Left lobe of liver (tissue), 2 donors: ENCODE measurements at regions not wholly inside any gene's neighbourhood (a gene's known extent, or its start where the extent isn't known, plus 50 kb on each side); places are given as distances from the start of the nearest gene placed in this dataset.
A peak's percentile ranks its signal among the peaks of the same experiment; 100 is the strongest.

ENCODE experiments used
- ATAC-seq: fragments of 200-7000 bp; cut with Tn5 transposase; one replicate; pipeline ENCODE4 v1.9.1; 2020; ENCODE audit warnings: mild to moderate bottlenecking, moderate library complexity
- DNase-seq: peaks from one replicate; pipeline ENCODE4 v3.0.0-alpha.2; 2020; ENCODE audit warnings: low spot score
- donor health status: DM: no; HTN: no; CAD: no; lungs with moderate emphysema.
- donor health status: DM: no; HTN: yes; CAD: no.

DNA sequence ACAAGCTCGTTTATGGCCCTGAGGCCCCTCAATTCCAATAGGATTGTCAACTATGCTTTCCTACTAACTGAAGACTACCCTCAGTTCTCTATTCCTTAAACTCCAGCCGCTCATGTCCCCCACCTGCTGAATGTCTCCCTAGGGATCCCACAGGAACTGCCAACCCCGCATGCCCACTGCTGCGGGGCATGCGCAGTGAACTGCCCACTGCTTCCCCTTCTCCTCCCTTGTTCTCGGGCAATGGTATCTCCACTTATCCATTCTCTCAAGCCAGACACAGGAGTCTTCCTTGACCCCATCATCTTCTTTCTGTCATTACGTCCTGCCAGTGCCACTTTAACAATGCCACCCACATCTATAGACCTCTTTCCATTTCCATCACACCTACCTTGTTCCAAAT is 90.0 kb downstream of the FGF18 start:
- ATAC-seq (no peak), DNase-seq (no peak)

DNA sequence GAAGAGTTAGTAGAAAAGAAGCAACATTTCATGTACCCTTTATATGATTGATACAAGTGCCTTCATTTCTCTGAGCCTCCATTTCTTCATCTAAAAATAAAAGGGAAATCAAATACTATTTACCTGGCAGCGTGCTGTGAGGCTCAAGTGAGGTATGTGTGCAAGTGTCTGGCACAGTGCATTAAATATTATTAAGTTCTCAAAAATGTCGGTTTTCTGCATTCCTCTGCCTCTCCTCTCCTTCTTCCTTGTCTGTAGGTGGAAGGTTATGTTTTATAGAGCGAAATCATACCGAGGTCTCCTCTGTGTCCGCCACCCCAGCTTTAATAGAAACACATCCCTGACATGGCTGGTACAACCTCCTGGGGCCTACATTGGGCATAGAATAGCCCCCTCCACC is 93.0 kb downstream of the FGF18 start:
- ATAC-seq (no peak), DNase-seq (no peak)

DNA sequence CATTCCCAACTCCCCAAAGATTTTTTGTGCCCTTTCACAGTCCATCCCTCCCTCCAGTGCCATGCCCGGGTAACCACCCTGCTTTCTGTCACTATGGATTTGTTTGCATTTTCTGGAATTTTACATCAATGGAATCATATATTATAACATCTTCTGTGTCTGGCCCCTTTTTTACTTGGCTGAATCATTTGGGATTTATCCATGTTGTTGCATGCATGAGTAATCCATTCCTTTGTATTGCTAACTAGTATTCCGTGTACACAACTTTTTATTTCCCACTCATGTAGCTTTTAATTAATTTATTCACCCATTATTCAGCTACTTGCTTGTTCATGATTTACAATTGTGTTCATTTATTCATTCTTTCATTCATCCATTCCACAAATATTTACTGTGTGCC is 94.1 kb downstream of the FGF18 start:
- no peak for ATAC-seq
- DNase-seq, result no peak

DNA sequence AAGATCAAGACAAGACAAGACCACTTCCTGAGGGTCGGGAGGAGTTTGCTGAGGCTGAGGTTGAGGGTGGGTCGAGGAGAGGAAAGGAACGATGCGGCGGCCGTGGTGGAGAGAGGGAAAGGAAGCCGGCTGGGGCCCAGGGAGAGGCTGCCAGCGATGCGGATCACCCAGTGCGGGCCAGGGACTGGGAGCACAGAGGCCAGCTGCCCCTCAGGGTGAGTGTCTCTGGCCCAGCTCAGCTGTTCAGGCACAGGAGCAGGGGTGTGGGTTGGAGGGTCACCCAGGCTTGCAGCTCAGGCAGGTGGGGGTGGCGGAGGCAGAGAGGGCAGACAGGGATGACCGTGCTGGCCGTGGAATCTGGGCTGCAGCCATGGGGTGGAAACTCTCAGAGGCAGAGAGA is 99.5 kb downstream of the FGF18 start:
- no peak for DNase-seq
- ATAC-seq, result no peak

DNA sequence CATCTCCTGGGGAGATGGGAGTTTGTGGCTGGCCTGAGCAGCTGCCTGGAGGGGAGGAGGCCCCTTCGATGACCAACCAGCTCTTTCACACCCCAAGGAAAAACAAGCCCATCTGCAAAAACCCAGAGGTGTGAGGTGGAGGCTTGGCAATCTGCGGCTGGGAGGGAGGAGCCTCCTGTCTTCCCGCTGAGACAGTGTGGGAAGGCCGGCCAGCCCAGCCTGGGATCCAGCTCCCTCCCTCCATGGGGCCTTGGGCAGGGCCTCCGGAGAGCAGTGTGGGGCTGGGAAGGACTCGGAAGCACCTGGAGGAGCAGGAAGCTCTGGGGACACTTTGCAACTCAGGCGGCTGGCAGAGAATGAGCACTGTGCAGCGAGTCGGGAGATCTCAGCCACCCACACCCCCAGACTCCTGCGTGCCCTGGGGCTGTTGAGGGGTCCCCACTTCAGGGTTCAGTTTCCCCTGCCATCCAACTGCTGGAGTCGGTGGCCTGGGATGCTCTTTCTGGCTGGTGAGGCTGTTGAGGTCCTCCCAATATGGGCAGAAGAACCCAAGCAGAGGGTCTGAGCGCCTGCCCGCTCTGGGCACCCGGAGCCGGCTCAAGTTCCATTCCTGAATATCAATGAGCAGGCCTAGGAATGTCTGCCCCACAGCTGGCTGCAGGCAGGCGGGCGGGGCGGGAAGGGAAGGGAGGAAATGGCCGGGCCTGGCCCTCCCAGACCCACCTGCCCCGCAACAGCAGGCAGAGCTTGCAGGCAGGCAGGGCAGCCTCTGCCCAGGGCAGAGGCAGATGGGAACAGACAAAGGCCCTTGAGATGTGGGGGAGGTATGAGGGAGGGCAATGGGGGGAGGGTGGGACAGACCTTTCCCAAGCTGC is 101.1 kb downstream of the FGF18 start:
- DNase-seq (no peak), ATAC-seq (no peak)

DNA sequence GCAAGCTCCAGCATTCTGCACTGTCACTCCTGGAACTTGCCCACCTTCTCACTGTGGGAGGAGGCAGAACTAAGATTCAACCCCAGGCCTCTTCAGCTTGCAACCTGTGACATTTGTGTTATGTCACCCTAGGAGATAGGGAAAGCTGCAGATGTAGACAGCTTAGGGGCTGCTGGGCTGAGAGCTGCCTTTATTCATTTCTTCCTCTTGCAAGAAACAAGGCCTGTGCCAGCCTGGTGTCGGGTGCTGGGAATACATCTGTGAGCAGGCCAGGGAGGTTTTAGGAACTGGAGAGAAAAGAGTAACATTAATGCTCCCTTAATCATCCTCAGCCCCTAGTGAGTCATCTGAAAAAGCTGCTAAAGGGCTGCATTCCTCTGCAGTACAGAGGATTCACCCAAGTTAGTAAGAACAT is 101.8 kb downstream of the FGF18 start:
- ATAC-seq (no peak), DNase-seq (no peak)

DNA sequence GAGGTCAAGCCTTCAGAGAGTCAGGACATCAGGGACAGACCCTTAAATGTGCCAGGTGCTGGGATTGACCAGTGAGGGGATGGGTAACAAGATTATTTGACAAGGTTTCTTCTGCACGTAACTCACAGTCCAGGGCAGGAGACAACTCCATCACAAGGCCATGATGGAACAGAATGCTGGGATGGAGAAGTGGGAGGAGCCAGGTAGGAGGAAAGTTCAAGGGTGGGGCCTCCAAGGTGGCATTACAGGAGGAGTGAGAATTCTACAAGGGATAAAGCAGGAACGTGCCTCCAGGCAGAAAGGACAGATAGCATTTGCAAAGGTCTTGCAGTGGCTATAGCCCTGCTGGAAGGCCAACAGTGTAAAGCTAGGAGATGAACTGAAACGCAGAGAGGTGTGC is 102.2 kb downstream of the FGF18 start:
- ATAC-seq (no peak), DNase-seq (no peak)

DNA sequence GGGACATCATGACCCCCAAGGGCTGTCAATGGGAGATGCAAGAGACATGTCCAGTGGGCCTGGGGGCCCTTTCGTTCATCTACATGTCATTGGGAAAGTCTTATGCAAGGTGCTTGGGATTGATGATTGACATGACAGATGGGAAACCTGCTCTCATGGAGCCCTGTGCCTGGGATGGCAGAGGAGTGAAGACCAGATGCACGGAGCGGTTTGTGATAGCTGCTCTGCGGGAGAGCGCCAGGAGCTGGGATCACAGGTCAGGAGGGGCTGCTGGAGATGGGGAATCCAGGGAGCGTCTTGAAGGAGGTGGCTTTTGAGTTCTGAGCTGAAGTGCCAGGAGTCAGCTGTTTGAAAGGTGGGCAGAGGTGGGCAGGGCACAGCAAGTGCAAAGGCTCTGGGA is 104.3 kb downstream of the FGF18 start:
- ATAC-seq (no peak), DNase-seq (no peak)

DNA sequence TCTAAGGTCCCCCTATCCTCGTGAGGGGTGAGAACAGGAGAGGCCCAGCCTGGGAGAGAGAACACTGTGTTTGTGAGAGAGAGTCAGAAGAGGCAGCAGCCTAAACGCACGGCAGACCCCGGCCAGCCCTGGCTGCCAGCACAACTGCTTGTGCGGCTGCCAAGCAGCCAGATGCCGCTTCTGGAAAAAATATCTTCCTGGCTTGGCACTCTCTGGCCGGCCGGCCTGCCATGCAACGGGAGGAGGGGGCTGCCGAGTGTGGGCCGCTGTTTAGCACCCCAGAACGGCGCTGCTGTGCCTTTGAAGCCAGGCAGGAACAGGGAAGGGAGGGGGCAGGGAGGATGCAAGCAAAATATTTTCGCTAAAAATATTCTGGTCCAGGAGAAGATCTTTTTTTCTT is 105.0 kb downstream of the FGF18 start:
- DNase-seq (no peak), ATAC-seq (no peak)

DNA sequence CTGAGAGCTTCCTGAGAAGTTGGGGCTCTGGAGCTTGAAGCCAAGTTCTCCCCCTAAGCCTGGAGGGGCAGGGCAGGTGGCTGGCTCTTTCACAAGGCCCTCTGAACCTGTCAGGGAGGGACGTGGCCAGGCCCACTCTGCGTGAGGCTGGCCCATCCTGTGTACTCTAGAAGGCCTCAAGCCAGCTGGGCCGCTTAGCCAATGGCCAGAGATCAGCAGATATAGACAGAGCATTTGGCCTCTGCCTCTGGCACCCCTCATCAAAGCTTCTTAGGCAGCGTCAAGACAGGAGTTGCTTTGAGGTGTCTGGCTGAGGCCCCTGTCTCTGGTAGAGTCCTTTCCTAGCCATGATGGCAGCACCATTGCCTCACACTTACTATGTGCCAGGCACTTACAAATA is 105.6 kb downstream of the FGF18 start:
- DNase-seq (no peak), ATAC-seq (no peak)

DNA sequence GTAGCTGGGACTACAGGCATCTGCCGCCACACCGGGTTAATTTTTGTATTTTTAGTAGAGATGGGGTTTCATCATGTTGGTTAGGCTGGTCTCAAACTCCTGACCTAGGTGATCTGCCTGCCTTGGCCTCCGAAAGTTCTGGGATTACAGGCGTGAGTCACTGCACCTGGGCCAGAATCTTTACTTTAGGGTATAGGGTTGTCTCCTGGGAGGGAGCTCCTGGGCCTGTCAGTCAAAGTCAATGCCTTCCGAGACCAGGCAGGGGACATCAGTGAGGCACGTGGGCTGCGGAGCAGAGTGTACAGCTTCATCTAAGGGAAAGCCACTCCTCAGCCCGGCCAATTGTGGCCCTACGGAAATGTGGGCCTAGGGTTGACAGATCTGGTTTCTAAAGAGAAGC is 108.6 kb downstream of the FGF18 start:
- no peak for DNase-seq
- no peak for ATAC-seq

DNA sequence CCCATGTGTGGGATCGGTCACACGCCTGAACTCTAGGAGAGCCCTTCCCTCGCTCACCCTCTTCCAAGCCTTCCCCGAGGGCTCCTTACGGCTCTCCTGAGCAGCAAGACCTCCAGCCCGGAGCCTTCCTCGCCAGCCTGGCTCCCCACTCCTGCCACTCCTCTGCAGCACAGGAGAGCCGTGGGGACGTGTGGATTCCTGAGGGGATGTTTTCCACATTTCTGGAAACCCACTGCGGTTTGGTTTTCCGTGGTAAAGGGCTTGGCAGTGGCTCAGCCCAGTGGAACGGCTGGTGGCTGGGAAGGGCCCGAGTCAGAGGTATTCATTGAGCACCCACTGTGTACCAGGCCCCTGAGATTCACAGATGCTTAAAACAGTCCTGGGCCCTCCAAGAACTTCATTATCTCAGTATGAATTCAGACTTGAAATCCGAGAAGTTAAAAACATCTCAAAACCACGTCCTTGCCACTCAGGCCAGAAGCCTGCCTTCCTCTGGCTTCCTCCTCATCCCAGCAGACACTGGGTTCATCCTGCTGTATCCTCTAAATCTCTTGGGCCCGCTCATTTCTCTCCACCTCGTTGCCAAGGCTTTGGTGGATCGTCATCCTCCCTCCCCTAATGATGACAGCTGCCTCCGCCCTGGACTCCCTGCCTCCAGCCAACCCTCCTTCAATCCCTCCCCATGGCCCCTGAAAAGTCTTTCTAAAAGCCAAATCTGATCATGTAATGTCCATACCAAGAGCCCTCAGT is 109.6 kb downstream of the FGF18 start:
- ATAC-seq (no peak), DNase-seq (no peak)

DNA sequence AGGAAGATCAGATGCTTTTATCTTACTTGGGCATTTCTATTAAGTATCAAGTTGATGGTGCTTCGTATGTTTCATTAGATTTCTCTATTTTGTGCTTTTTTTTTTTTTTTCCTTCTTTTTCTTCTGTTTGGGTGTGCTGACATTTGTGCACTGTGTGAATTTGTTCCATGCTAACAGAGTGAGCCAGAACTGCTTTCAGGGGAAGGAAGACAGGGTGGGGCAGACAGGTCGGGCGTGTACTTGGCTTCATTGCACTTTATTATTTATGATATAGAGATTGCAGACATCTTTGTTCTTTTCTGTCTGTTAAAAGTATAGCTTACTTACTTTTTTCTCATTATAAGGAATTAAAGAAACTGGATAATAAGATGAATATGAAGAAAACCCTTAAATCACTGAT is 112.2 kb downstream of the FGF18 start:
- no peak for ATAC-seq
- no peak for DNase-seq

DNA sequence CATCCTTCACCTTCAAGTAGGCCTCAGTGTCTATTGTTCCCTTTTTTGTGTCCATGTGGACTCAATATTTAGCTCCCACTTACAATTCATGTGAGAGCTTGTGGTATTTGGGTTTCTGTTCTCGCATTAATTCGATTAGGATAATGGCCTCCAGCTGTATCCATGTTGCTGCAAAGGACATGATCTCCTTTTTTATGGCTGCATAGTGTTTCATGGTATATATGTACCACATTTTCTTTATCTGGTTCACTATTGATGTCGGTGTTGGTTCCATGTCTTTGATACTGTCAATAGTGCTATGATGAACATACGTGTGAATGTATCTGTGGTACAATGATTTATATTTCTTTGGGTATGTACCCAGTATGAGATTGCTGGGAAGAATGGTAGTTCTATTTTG is 113.7 kb downstream of the FGF18 start:
- ATAC-seq, result no peak

DNA sequence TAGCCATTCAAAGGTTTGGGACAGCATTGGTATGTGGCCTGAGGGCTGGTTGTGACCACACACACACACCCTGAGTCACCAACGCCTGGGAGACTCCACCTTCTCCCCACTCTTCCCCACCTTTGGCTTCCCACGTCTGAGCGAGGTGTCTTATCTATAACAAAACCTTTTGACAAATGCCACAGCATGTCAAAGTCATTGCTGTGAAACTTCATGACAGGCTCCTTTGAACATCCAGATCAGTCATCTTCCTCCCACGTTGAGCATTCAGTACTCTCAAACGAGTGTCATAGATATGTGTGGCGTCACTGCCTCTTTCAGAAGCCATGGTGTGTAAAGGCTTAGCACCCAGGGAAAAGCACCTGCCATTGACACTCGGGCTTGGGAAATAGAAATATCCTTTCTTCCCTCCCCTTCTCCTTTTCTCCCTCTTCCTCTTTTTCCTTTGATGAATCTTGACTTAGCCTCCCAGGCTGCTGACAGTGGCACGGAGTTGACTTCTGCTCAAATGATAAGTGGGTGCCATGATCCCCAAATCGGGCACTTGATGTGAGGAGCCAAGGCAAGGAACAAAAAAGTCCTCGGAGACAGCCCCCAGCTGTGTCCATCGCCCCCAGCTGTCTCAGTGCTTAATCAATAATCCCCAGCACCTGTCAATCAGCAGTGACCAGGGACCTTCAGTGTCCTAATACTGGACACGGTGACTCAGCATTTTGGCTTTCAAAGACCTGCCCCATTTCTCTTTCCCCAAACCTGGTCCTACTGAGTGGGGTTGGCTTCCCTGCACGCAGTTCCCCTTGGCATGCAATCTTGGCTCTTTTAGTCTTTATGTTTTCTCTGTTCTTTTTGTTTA is 114.8 kb downstream of the FGF18 start:
- DNase-seq (peak; percentile 22), ATAC-seq (no peak)

More for the DNA sequence above, 113.7 kb downstream of the FGF18 start:
- no peak for DNase-seq

DNA sequence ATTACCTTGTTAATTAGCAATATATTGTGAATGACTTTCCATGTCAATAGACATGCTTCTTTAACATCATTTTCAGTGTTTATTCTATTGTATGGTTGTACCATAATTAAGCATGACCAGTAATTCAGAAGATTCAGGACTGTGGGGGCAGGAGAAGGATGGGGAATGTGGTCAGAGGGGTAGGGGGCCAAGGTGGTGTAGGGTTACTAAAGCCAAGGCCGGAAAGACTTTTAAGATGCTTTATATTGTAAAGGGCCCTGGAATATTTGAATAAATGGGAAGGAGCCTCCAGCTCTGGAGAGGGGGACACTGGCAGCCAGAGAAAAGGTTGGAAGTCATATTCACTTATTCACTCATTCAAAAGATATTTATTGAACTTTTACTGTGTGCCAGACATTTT is 115.7 kb downstream of the FGF18 start:
- ATAC-seq, result no peak

DNA sequence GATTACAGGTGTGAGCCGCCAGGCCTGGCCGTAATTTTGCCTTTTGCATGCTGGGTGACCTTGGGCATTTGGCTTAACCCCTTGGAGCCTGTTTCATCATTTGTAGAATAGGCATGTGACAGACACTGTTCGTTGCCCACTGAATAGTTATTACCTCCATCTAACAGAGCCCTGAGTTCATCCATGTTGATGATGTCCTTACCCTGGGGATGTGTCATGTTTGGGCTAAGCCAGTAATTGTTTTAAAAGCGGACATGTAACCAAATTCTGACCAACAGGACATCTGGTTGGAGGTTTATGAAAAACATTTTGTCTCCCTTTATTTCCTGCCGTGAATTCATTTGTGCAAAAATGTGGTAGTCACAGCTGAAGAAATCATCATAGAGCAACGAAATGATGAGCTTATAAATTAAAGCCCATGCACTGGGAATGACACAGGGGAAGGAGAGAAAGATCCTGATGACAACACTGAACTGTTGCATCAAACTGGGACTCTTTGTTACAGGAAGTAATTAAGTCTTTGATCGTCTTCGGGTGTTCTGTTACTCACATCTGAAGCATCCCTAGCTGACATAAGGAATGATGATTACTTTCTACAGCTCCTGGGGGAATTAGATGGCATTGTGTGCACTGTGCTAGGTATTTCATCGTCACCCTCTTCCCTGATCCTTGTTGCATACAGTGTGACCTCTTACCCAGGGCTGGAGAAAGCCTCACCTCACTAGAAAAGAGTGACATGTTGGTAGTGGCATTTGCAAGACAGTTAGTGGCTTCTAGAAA is 117.8 kb downstream of the FGF18 start:
- ATAC-seq (no peak), DNase-seq (peak; percentile 8)

More for the DNA sequence above, 115.7 kb downstream of the FGF18 start:
- no peak for DNase-seq

DNA sequence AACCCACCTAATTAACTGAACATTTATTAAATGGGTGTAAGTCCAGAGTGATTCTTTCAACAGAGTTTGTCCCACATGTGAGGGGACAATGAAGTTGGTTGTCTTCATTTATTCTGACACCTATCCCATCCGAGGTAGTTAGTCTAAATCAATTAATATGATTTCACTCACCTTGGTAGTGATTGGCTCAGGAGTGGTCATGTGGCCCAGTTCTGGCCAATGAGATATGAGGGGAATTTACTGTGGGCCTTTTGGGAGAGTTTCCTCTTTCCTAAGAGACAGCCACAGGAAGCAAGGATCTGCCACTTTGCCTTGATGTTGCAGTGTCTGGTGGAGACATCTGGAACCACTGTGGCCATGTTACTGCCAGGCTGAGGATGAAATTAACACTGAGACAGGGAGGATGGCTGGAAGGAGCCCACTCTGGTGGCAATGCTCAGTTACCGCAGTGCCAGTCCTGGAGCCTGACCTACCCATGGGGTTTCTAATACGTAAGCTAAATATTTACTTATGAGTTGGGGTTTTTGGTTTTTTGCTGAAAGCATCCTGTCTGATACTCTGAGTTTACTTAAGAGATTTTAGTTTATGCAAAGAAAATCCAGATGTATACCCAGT is 118.6 kb downstream of the FGF18 start:
- DNase-seq, result peak; percentile 21
- no peak for ATAC-seq

DNA sequence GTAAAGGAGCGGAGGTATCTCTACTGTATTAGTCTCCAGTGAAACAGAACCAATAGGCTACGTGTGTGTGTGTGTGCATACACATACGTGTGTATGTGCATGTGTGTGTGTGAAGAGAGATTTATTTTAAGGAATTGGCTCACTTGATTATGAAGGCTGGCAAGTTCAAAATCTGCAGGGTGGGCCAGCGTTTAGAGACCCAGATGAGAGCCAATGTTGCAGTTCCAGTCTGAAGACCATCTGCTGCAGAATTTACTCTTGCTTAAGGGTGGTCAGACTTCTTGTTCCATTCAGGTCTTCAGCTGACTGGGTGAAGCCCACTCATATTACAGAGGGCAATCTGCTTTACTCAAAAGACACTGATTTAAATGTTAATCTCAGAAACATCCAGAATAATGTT is 119.2 kb downstream of the FGF18 start:
- ATAC-seq, result no peak

DNA sequence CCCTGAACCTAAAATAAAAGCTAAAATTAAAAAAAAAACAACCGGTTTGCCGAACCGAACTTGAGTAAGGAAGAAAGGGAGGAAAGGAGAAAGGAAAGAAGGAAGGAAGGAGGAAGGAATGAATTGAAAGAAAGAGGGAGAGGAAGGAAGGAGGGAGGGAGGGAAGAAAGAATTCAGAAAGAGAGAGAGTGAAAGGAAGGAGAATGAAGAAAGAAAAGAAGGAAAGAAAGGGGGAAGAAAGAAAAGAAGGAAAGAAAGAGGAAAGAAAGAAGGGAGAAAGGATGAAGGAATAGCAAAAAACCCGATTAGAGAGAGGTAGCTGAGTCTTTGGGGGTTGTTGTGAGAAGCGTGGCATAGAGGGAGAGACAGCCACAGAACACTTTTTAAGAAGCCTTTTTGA is 121.4 kb downstream of the FGF18 start:
- no peak for ATAC-seq
- no peak for DNase-seq

More for the DNA sequence above, 119.2 kb downstream of the FGF18 start:
- DNase-seq, result no peak
